HG03196 (cell line): ENCODE measurements at regions not wholly inside any gene's neighbourhood (a gene's known extent, or its start where the extent isn't known, plus 50 kb on each side); places are given as distances from the start of the nearest gene placed in this dataset.

Experiments
- ATAC-seq: cut with Tn5 transposase; IDR thresholded peaks from one replicate; pipeline ENCODE4 v1.9.1; 2021; ENCODE audit not compliant: unreplicated experiment

GRCh38 chrX:149992918-149993317 lies 54.6 kb upstream of the EOLA2 start:
- ATAC-seq = no peak

- no peak for ATAC-seq
These were observed 55.7 kb upstream of the EOLA2 start for GRCh38 chrX:149993989-149994388.

- ATAC-seq = no peak
These were observed 58.2 kb upstream of the EOLA2 start for GRCh38 chrX:149996515-149996914.

- no peak for ATAC-seq
These were observed 66.7 kb upstream of the EOLA2 start for GRCh38 chrX:150005027-150005426.

GRCh38 chrX:150007356-150007755 lies 69.1 kb upstream of the EOLA2 start:
- no peak for ATAC-seq

- ATAC-seq = no peak
These were observed 74.5 kb upstream of the EOLA2 start for GRCh38 chrX:150012647-150013381.

- no peak for ATAC-seq
These were observed 76.2 kb upstream of the EOLA2 start for GRCh38 chrX:150014525-150014924.

- ATAC-seq = no peak
These were observed 79.6 kb upstream of the EOLA2 start for GRCh38 chrX:150017868-150018267.

- no peak for ATAC-seq
These were observed 80.7 kb upstream of the EOLA2 start for GRCh38 chrX:150018931-150019361.

- no peak for ATAC-seq
These were observed 90.4 kb upstream of the EOLA2 start for GRCh38 chrX:150028692-150029091.

- no peak for ATAC-seq
These were observed 94.5 kb upstream of the EOLA2 start for GRCh38 chrX:150032742-150033141.

GRCh38 chrX:150034788-150035187 lies 96.5 kb upstream of the EOLA2 start:
- ATAC-seq = no peak

GRCh38 chrX:150035531-150035930 lies 97.2 kb upstream of the EOLA2 start:
- no peak for ATAC-seq

- ATAC-seq = no peak
These were observed 97.9 kb upstream of the EOLA2 start for GRCh38 chrX:150036181-150036580.

GRCh38 chrX:150036641-150037040 lies 98.3 kb upstream of the EOLA2 start:
- ATAC-seq = no peak

- no peak for ATAC-seq
These were observed 98.8 kb upstream of the EOLA2 start for GRCh38 chrX:150037041-150037440.

GRCh38 chrX:150038315-150038714 lies 100.0 kb upstream of the EOLA2 start:
- no peak for ATAC-seq

GRCh38 chrX:150038986-150039599 lies 100.8 kb upstream of the EOLA2 start:
- ATAC-seq = no peak

- no peak for ATAC-seq
These were observed 102.9 kb upstream of the EOLA2 start for GRCh38 chrX:150041208-150041607.

- ATAC-seq = no peak
These were observed 106.3 kb upstream of the EOLA2 start for GRCh38 chrX:150044556-150044955.

GRCh38 chrX:150047818-150048217 lies 109.5 kb upstream of the EOLA2 start:
- no peak for ATAC-seq

- ATAC-seq = no peak
These were observed 111.4 kb upstream of the EOLA2 start for GRCh38 chrX:150049647-150050046.

GRCh38 chrX:150050387-150050786 lies 112.1 kb upstream of the EOLA2 start:
- ATAC-seq = no peak
